ENCODE measurements at regions not wholly inside any gene's neighbourhood (a gene's known extent, or its start where the extent isn't known, plus 50 kb on each side); places are given as distances from the start of the nearest gene placed in this dataset.

DNA sequence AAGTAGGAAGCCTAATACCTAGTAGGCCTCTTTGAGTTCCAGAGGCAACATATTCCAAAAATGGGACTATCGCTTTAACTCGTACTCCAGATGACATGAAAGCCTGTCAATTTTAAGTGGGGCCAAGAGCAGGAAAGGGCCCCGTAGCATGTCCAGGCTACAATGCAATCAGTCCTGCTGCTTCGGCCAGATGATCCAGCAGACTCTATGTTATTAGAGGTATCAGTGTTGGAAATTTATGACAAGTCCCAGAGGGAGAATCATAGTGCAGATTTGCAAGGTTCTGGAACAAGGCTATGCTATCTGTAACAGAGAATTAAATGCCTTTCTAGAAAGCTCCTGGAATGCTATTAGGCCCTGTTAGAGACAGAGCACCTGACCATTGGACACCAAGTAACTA lies 56.7 kb upstream of the SRP9 start:
- Histone ChIP-seq H2AFZ (ENCODE audit: low read length) (no peak overlapping the region), H3K36me3 (replicated peaks in 1 of 2; ENCODE audit: control insufficient read depth in 1 of 2, insufficient read depth in 2 of 2, low read length in 2 of 2) (no peaks in the 10 kb centered on the region)
- BruUV-seq (replicated peaks) = no TSS peak
- TF ChIP-seq ZNF12 (CRISPR knock-in tag; IDR thresholded peaks at IDR 0.05) (no peak), EHMT2 (IDR thresholded peaks at IDR 0.05; ENCODE audit: borderline replicate concordance, low read depth, low read length) (no peak), SATB2 (CRISPR knock-in tag; IDR thresholded peaks at IDR 0.05) (no peak), GABPA (IDR thresholded peaks at IDR 0.05; ENCODE audit: low read depth, low read length) (no peak), GABPA (CRISPR knock-in tag; IDR thresholded peaks at IDR 0.05; ENCODE audit: low read depth) (no peak), FOXP4 (CRISPR knock-in tag; IDR thresholded peaks at IDR 0.05) (no peak), TCF7L2 (IDR thresholded peaks at IDR 0.05; ENCODE audit: low read depth, low read length) (no peak), MXI1 (IDR thresholded peaks at IDR 0.05; ENCODE audit: borderline replicate concordance, low read depth, low read length) (no peak), ZBTB40 (IDR thresholded peaks at IDR 0.05) (no peak), ZBTB40 (CRISPR knock-in tag; IDR thresholded peaks at IDR 0.05) (no peak), KLF13 (CRISPR knock-in tag; IDR thresholded peaks at IDR 0.05) (no peak), ZNF124 (CRISPR knock-in tag; IDR thresholded peaks at IDR 0.05) (no peak)
- TF ChIP-seq, protein P1, sequence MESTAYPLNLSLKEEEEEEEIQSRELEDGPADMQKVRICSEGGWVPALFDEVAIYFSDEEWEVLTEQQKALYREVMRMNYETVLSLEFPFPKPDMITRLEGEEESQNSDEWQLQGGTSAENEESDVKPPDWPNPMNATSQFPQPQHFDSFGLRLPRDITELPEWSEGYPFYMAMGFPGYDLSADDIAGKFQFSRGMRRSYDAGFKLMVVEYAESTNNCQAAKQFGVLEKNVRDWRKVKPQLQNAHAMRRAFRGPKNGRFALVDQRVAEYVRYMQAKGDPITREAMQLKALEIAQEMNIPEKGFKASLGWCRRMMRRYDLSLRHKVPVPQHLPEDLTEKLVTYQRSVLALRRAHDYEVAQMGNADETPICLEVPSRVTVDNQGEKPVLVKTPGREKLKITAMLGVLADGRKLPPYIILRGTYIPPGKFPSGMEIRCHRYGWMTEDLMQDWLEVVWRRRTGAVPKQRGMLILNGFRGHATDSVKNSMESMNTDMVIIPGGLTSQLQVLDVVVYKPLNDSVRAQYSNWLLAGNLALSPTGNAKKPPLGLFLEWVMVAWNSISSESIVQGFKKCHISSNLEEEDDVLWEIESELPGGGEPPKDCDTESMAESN (CRISPR knock-in tag; conservative IDR thresholded peaks at IDR 0.05) = no peak
- TF ChIP-seq, protein P2, sequence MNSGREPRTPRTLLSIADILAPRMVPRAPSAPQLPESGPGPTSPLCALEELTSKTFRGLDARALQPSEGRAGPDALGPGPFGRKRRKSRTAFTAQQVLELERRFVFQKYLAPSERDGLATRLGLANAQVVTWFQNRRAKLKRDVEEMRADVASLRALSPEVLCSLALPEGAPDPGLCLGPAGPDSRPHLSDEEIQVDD (CRISPR knock-in tag; IDR thresholded peaks at IDR 0.05; ENCODE audit: borderline replicate concordance) = no peak

More for the DNA sequence above, 56.7 kb upstream of the SRP9 start:
- Histone ChIP-seq H3K79me2 (ENCODE audit: insufficient read depth, low read length) (no peaks in the 10 kb centered on the region), H3K27me3 (ENCODE audit: control insufficient read depth in 1 of 2, insufficient read depth in 2 of 2, low read length in 2 of 2) (no peaks in the 10 kb centered on the region), H4K20me1 (ENCODE audit: insufficient read depth, low read length) (no peaks in the 10 kb centered on the region), H3K4me1 (ENCODE audit: insufficient read depth, low read length) (peaks cover 15% of the 10 kb centered on the region), H3K4me2 (ENCODE audit: low read depth, low read length) (no peak overlapping the region), H3K4me3 (replicated peaks in 1 of 3; ENCODE audit: insufficient read depth in 1 of 3, low read depth in 2 of 3, low read length in 3 of 3) (no peak overlapping the region), H3K9me3 (ENCODE audit: low read length) (no peaks in the 10 kb centered on the region), H3K27ac (ENCODE audit: extremely low read length, insufficient read depth, low read length) (no peak overlapping the region), H3K9ac (ENCODE audit: insufficient read depth, low read depth, low read length) (no peak overlapping the region)
- ATAC-seq (no peak), DNase-seq (ENCODE audit: low spot score) (no peak), FAIRE-seq (no peak)
- in situ Hi-C loops (cut with HindIII; ENCODE audit: extremely low pct_ligation_motif_present, low pct_unique_long_range_greater_than_20kb) = no loop called here
- ChIA-PET POLR2A (no interaction called here), CTCF (ENCODE audit: low intra/inter-chr PET ratio, low total read pairs) (no interaction called here)
- 85% methylated on average over 4 of the region's 4 CpGs for WGBS (ENCODE audit: low lambda C conversion rate)
- intact Hi-C loops (cut with micrococcal nuclease; ENCODE audit: unreplicated experiment) = no loop called here

Data from HepG2 (cell line).